ENCODE measurements at regions not wholly inside any gene's neighbourhood (a gene's known extent, or its start where the extent isn't known, plus 50 kb on each side); places are given as distances from the start of the nearest gene placed in this dataset.
A peak's percentile ranks its signal among the peaks of the same experiment; 100 is the strongest.

- no peaks in the 10 kb centered on the region for H3K4me1 ChIP-seq (ENCODE audit: control insufficient read depth, insufficient read depth, low read length)
- in situ Hi-C loops (cut with HindIII; ENCODE audit: low pct_unique_long_range_greater_than_20kb, low sequenced_read_pairs) = no loop called here
- BruUV-seq (replicated peaks) = no TSS peak
- TF ChIP-seq, protein P1, sequence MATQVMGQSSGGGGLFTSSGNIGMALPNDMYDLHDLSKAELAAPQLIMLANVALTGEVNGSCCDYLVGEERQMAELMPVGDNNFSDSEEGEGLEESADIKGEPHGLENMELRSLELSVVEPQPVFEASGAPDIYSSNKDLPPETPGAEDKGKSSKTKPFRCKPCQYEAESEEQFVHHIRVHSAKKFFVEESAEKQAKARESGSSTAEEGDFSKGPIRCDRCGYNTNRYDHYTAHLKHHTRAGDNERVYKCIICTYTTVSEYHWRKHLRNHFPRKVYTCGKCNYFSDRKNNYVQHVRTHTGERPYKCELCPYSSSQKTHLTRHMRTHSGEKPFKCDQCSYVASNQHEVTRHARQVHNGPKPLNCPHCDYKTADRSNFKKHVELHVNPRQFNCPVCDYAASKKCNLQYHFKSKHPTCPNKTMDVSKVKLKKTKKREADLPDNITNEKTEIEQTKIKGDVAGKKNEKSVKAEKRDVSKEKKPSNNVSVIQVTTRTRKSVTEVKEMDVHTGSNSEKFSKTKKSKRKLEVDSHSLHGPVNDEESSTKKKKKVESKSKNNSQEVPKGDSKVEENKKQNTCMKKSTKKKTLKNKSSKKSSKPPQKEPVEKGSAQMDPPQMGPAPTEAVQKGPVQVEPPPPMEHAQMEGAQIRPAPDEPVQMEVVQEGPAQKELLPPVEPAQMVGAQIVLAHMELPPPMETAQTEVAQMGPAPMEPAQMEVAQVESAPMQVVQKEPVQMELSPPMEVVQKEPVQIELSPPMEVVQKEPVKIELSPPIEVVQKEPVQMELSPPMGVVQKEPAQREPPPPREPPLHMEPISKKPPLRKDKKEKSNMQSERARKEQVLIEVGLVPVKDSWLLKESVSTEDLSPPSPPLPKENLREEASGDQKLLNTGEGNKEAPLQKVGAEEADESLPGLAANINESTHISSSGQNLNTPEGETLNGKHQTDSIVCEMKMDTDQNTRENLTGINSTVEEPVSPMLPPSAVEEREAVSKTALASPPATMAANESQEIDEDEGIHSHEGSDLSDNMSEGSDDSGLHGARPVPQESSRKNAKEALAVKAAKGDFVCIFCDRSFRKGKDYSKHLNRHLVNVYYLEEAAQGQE (IDR thresholded peaks at IDR 0.05; ENCODE audit: insufficient read depth in 1 of 2, low read depth in 2 of 2, low read length in 1 of 2) = no peak
- TF ChIP-seq TCF7L2 (IDR thresholded peaks at IDR 0.05; ENCODE audit: low read depth, low read length) = no peak
- TF ChIP-seq SIN3A (IDR thresholded peaks at IDR 0.05; ENCODE audit: borderline replicate concordance, insufficient read depth, low read depth, low read length) = no peak
- TF ChIP-seq CTCF (IDR thresholded peaks at IDR 0.05) = 0 out of 2 replicates have a peak, but pooled peaks have one; percentile 4
- TF ChIP-seq POLR2AphosphoS5 (IDR thresholded peaks at IDR 0.05; ENCODE audit: low read depth, low read length) = no peak
- ATAC-seq (no peak), DNase-seq (ENCODE audit: low read depth, low spot score) (no peak)
- ChIA-PET CTCF (no interaction called here), POLR2A (no interaction called here)
- no peaks in the 10 kb centered on the region for H3K9me3 ChIP-seq (ENCODE audit: control insufficient read depth, insufficient read depth, low read depth, low read length)
- peaks cover 10% of the 10 kb centered on the region; the same call in 1 of the 2 replicates for H3K27me3 ChIP-seq (ENCODE audit: control insufficient read depth, insufficient read depth, low read length)
- intact Hi-C loops (cut with micrococcal nuclease; ENCODE audit: unreplicated experiment) = loop anchor here (10.0 kb wide), 1 partner anchor 497 kb away; no protein-coding TSS in a partner anchor
- H3K4me3 ChIP-seq (ENCODE audit: low read depth in 2 of 2, low read length in 2 of 2) = no peak overlapping the region
- H3K27ac ChIP-seq (ENCODE audit: low read length) = no peak overlapping the region
- no peaks in the 10 kb centered on the region for H3K36me3 ChIP-seq (ENCODE audit: control insufficient read depth, insufficient read depth, low read length)
These were observed 169.2 kb upstream of the NCAM1 start for GRCh38 chr11:112792070-112792469.

DNA sequence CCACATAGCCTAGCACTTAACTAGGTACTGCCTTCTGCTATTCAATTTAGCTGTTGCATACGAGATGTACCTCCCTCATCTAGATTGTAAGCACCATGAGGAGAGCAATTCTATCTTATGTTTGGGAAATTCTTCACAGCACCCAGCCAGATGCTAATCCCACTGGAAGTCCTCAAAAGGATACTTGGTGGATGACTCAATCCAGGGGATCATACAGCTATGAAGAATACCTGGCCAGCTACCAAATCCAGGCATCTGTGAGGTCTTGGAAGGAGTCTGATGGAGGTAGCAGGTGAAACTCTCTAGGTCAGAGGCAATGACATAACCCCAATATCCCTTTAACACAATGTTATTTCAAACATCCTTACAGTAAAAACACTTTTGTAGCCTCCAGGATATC lies 167.8 kb upstream of the NCAM1 start:
- DNase-seq (ENCODE audit: low read depth, low spot score) = no peak
- no peak for ATAC-seq
- intact Hi-C loops (cut with micrococcal nuclease; ENCODE audit: unreplicated experiment) = loop anchor here (10.0 kb wide), 1 partner anchor 499 kb away; no protein-coding TSS in a partner anchor
- Histone ChIP-seq H3K27ac (ENCODE audit: low read length) (no peak overlapping the region), H3K27me3 (ENCODE audit: control insufficient read depth, insufficient read depth, low read length) (peaks cover 10% of the 10 kb centered on the region; the same call in 1 of the 2 replicates), H3K9me3 (ENCODE audit: control insufficient read depth, insufficient read depth, low read depth, low read length) (no peaks in the 10 kb centered on the region), H3K4me1 (ENCODE audit: control insufficient read depth, insufficient read depth, low read length) (no peaks in the 10 kb centered on the region), H3K4me3 (ENCODE audit: low read depth in 2 of 2, low read length in 2 of 2) (no peak overlapping the region), H3K36me3 (ENCODE audit: control insufficient read depth, insufficient read depth, low read length) (no peaks in the 10 kb centered on the region)
- ChIA-PET POLR2A (interaction anchor here (0.7 kb wide), 1 partner anchor 242 kb away, joined by 3 read pairs; no protein-coding TSS in a partner anchor), CTCF (no interaction called here)
- TF ChIP-seq, protein P1 (IDR thresholded peaks at IDR 0.05; ENCODE audit: insufficient read depth in 1 of 2, low read depth in 2 of 2, low read length in 1 of 2) = no peak
- no peak for TF ChIP-seq SIN3A (IDR thresholded peaks at IDR 0.05; ENCODE audit: borderline replicate concordance, insufficient read depth, low read depth, low read length)
- TF ChIP-seq CTCF (IDR thresholded peaks at IDR 0.05) = no peak
- TF ChIP-seq TCF7L2 (IDR thresholded peaks at IDR 0.05; ENCODE audit: low read depth, low read length) = no peak
- no peak for TF ChIP-seq POLR2AphosphoS5 (IDR thresholded peaks at IDR 0.05; ENCODE audit: low read depth, low read length)
- in situ Hi-C loops (cut with HindIII; ENCODE audit: low pct_unique_long_range_greater_than_20kb, low sequenced_read_pairs) = no loop called here
- no TSS peak for BruUV-seq (replicated peaks)
